ENCODE measurements at regions not wholly inside any gene's neighbourhood (a gene's known extent, or its start where the extent isn't known, plus 50 kb on each side); places are given as distances from the start of the nearest gene placed in this dataset.

GRCh38 chr3:81214631-81215030, 546.8 kb downstream of the GBE1 start:
- no peak overlapping the region for H3K4me3 ChIP-seq (ENCODE audit: low read depth in 1 of 3, low read length in 3 of 3)
- H3K36me3 ChIP-seq (ENCODE audit: control insufficient read depth in 4 of 4, insufficient read depth in 3 of 4, low read depth in 1 of 4, low read length in 3 of 4): no peaks in the 10 kb centered on the region
- no peaks in the 10 kb centered on the region for H3K27me3 ChIP-seq (ENCODE audit: control insufficient read depth in 4 of 4, insufficient read depth in 4 of 4, low read length in 3 of 4)
- H3K9me3 ChIP-seq (ENCODE audit: control insufficient read depth in 4 of 4, low read length in 3 of 4): no peaks in the 10 kb centered on the region
- no peak overlapping the region for H3K27ac ChIP-seq (ENCODE audit: low read depth in 1 of 2, low read length in 2 of 2)
- H3K9ac ChIP-seq (ENCODE audit: low read depth in 1 of 2, low read length in 2 of 2): no peak overlapping the region
- WGBS: 81% methylated on average over 1 of the region's 1 CpG
- no peak for DNase-seq (ENCODE audit: low spot score)
- H3K4me1 ChIP-seq (ENCODE audit: control insufficient read depth in 4 of 4, insufficient read depth in 4 of 4, low read length in 3 of 4): no peaks in the 10 kb centered on the region
- TF ChIP-seq RXRA (IDR thresholded peaks at IDR 0.05) (no peak), HNF4A (conservative IDR thresholded peaks at IDR 0.05) (no peak), FOXA2 (IDR thresholded peaks at IDR 0.05) (no peak), GABPA (IDR thresholded peaks at IDR 0.05 in 1 of 2, conservative IDR thresholded peaks at IDR 0.05 in 1 of 2) (no peak), SP1 (IDR thresholded peaks at IDR 0.05) (no peak), EGR1 (IDR thresholded peaks at IDR 0.05; ENCODE audit: low read depth in 2 of 2) (no peak), FOXA1 (IDR thresholded peaks at IDR 0.05) (no peak), HNF4G (IDR thresholded peaks at IDR 0.05) (no peak), TAF1 (conservative IDR thresholded peaks at IDR 0.05) (no peak), JUND (IDR thresholded peaks at IDR 0.05) (no peak), YY1 (IDR thresholded peaks at IDR 0.05) (no peak)

GRCh38 chr3:81199587-81199986, 561.9 kb downstream of the GBE1 start:
- no peaks in the 10 kb centered on the region for H3K36me3 ChIP-seq (ENCODE audit: control insufficient read depth in 4 of 4, insufficient read depth in 3 of 4, low read depth in 1 of 4, low read length in 3 of 4)
- no peak overlapping the region for H3K9ac ChIP-seq (ENCODE audit: low read depth in 1 of 2, low read length in 2 of 2)
- H3K4me3 ChIP-seq (ENCODE audit: low read depth in 1 of 3, low read length in 3 of 3): no peak overlapping the region
- TF ChIP-seq, protein P1, sequence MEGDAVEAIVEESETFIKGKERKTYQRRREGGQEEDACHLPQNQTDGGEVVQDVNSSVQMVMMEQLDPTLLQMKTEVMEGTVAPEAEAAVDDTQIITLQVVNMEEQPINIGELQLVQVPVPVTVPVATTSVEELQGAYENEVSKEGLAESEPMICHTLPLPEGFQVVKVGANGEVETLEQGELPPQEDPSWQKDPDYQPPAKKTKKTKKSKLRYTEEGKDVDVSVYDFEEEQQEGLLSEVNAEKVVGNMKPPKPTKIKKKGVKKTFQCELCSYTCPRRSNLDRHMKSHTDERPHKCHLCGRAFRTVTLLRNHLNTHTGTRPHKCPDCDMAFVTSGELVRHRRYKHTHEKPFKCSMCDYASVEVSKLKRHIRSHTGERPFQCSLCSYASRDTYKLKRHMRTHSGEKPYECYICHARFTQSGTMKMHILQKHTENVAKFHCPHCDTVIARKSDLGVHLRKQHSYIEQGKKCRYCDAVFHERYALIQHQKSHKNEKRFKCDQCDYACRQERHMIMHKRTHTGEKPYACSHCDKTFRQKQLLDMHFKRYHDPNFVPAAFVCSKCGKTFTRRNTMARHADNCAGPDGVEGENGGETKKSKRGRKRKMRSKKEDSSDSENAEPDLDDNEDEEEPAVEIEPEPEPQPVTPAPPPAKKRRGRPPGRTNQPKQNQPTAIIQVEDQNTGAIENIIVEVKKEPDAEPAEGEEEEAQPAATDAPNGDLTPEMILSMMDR (IDR thresholded peaks at IDR 0.05; ENCODE audit: low read depth, low read length, missing input control): no peak
- TF ChIP-seq FOXA2 (IDR thresholded peaks at IDR 0.05) (no peak), RXRA (IDR thresholded peaks at IDR 0.05) (no peak)
- TF ChIP-seq, protein P2, sequence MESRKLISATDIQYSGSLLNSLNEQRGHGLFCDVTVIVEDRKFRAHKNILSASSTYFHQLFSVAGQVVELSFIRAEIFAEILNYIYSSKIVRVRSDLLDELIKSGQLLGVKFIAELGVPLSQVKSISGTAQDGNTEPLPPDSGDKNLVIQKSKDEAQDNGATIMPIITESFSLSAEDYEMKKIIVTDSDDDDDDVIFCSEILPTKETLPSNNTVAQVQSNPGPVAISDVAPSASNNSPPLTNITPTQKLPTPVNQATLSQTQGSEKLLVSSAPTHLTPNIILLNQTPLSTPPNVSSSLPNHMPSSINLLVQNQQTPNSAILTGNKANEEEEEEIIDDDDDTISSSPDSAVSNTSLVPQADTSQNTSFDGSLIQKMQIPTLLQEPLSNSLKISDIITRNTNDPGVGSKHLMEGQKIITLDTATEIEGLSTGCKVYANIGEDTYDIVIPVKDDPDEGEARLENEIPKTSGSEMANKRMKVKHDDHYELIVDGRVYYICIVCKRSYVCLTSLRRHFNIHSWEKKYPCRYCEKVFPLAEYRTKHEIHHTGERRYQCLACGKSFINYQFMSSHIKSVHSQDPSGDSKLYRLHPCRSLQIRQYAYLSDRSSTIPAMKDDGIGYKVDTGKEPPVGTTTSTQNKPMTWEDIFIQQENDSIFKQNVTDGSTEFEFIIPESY (IDR thresholded peaks at IDR 0.05): no peak
- H3K4me1 ChIP-seq (ENCODE audit: control insufficient read depth in 4 of 4, insufficient read depth in 4 of 4, low read length in 3 of 4): no peaks in the 10 kb centered on the region
- H3K27me3 ChIP-seq (ENCODE audit: control insufficient read depth in 4 of 4, insufficient read depth in 4 of 4, low read length in 3 of 4): no peaks in the 10 kb centered on the region
- no peak overlapping the region for H3K27ac ChIP-seq (ENCODE audit: low read depth in 1 of 2, low read length in 2 of 2)
- 50% methylated on average over 4 of the region's 4 CpGs for WGBS
- no peak for DNase-seq (ENCODE audit: low spot score)
- no peaks in the 10 kb centered on the region for H3K9me3 ChIP-seq (ENCODE audit: control insufficient read depth in 4 of 4, low read length in 3 of 4)

- H3K36me3 ChIP-seq (ENCODE audit: control insufficient read depth in 4 of 4, insufficient read depth in 3 of 4, low read depth in 1 of 4, low read length in 3 of 4): no peaks in the 10 kb centered on the region
- H3K27ac ChIP-seq (ENCODE audit: low read depth in 1 of 2, low read length in 2 of 2): no peak overlapping the region
- 61% methylated on average over 5 of the region's 5 CpGs for WGBS
- H3K27me3 ChIP-seq (ENCODE audit: control insufficient read depth in 4 of 4, insufficient read depth in 4 of 4, low read length in 3 of 4): no peaks in the 10 kb centered on the region
- H3K4me1 ChIP-seq (ENCODE audit: control insufficient read depth in 4 of 4, insufficient read depth in 4 of 4, low read length in 3 of 4): no peaks in the 10 kb centered on the region
- H3K4me3 ChIP-seq (ENCODE audit: low read depth in 1 of 3, low read length in 3 of 3): no peak overlapping the region
- DNase-seq (ENCODE audit: low spot score): no peak
- H3K9ac ChIP-seq (ENCODE audit: low read depth in 1 of 2, low read length in 2 of 2): no peak overlapping the region
- no peaks in the 10 kb centered on the region for H3K9me3 ChIP-seq (ENCODE audit: control insufficient read depth in 4 of 4, low read length in 3 of 4)
- TF ChIP-seq JUND (IDR thresholded peaks at IDR 0.05) (no peak), GABPA (IDR thresholded peaks at IDR 0.05 in 1 of 2, conservative IDR thresholded peaks at IDR 0.05 in 1 of 2) (no peak), FOXA2 (IDR thresholded peaks at IDR 0.05) (no peak), TAF1 (conservative IDR thresholded peaks at IDR 0.05) (no peak), FOXA1 (IDR thresholded peaks at IDR 0.05) (no peak)
These were observed 562.7 kb downstream of the GBE1 start for GRCh38 chr3:81198756-81199155.
